ENCODE measurements at regions not wholly inside any gene's neighbourhood (a gene's known extent, or its start where the extent isn't known, plus 50 kb on each side); places are given as distances from the start of the nearest gene placed in this dataset.

- Histone ChIP-seq H3K4me3 (no peak overlapping the region), H3K27me3 (ENCODE audit: low read depth) (no peaks in the 10 kb centered on the region), H3K36me3 (no peaks in the 10 kb centered on the region), H3K9me3 (replicated peaks) (no peaks in the 10 kb centered on the region), H3K27ac (replicated peaks) (no peak overlapping the region), H3K4me1 (no peaks in the 10 kb centered on the region)
- intact Hi-C loops (cut with micrococcal nuclease) = no loop called here
- no peak for DNase-seq
- TF ChIP-seq, protein P1, sequence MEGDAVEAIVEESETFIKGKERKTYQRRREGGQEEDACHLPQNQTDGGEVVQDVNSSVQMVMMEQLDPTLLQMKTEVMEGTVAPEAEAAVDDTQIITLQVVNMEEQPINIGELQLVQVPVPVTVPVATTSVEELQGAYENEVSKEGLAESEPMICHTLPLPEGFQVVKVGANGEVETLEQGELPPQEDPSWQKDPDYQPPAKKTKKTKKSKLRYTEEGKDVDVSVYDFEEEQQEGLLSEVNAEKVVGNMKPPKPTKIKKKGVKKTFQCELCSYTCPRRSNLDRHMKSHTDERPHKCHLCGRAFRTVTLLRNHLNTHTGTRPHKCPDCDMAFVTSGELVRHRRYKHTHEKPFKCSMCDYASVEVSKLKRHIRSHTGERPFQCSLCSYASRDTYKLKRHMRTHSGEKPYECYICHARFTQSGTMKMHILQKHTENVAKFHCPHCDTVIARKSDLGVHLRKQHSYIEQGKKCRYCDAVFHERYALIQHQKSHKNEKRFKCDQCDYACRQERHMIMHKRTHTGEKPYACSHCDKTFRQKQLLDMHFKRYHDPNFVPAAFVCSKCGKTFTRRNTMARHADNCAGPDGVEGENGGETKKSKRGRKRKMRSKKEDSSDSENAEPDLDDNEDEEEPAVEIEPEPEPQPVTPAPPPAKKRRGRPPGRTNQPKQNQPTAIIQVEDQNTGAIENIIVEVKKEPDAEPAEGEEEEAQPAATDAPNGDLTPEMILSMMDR (IDR thresholded peaks at IDR 0.05; ENCODE audit: borderline replicate concordance) = no peak
Measured at GRCh38 chr3:117550766-117551165, 841.2 kb downstream of the TUSC7 start.

GRCh38 chr3:117553461-117553860 is 843.9 kb downstream of the TUSC7 start:
- Histone ChIP-seq H3K27me3 (ENCODE audit: low read depth) (no peaks in the 10 kb centered on the region), H3K27ac (replicated peaks) (no peak overlapping the region), H3K4me1 (no peaks in the 10 kb centered on the region), H3K9me3 (replicated peaks) (no peaks in the 10 kb centered on the region), H3K4me3 (no peak overlapping the region), H3K36me3 (no peaks in the 10 kb centered on the region)
- intact Hi-C loops (cut with micrococcal nuclease) = no loop called here
- no peak for DNase-seq
- TF ChIP-seq, protein P1 (IDR thresholded peaks at IDR 0.05; ENCODE audit: borderline replicate concordance) = no peak

- TF ChIP-seq, protein P1 (IDR thresholded peaks at IDR 0.05; ENCODE audit: borderline replicate concordance) = no peak
Measured at GRCh38 chr3:117556646-117557407, 847.2 kb downstream of the TUSC7 start.

DNA sequence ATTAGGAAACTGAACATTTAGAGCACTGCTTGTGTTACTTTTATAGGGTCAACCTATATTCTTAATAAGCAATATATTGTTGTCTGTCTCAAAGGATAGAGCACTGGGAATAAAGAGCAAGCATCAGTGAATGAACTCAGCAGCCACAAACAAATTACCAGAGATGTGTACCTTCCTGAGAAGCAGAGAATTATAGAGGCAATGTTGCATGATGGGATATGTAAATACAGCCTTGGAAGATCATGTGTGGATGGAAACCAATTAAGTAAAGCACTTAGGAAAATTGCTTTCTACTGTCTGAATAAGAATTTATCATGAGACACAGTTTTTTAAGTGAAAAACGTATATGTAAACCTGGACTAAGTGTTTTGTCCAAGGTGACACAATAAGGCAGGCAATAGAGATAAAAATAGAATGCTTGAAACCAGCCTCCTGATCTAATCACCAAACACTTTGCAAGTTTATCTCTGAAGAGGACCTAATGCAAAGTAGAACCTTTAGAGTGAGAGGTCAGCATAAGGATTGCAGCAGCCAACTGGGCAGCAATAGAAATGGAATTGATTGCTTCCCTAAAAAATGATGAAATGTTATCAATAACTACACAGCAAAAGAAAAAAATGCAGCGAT is 848.0 kb downstream of the TUSC7 start:
- Histone ChIP-seq H3K4me1 (no peaks in the 10 kb centered on the region), H3K36me3 (no peaks in the 10 kb centered on the region), H3K27me3 (ENCODE audit: low read depth) (no peaks in the 10 kb centered on the region), H3K27ac (replicated peaks) (no peak overlapping the region), H3K9me3 (replicated peaks) (peaks cover 4% of the 10 kb centered on the region), H3K4me3 (no peak overlapping the region)
- DNase-seq = no peak
- intact Hi-C loops (cut with micrococcal nuclease) = no loop called here
- TF ChIP-seq, protein P1 (IDR thresholded peaks at IDR 0.05; ENCODE audit: borderline replicate concordance) = no peak

More at GRCh38 chr3:117556646-117557407, 847.2 kb downstream of the TUSC7 start:
- Histone ChIP-seq H3K36me3 (no peaks in the 10 kb centered on the region), H3K4me3 (no peak overlapping the region), H3K27me3 (ENCODE audit: low read depth) (no peaks in the 10 kb centered on the region), H3K27ac (replicated peaks) (no peak overlapping the region), H3K4me1 (no peaks in the 10 kb centered on the region), H3K9me3 (replicated peaks) (peaks cover 4% of the 10 kb centered on the region)
- no peak for DNase-seq
- intact Hi-C loops (cut with micrococcal nuclease) = no loop called here

GRCh38 chr3:117558681-117559080 is 849.1 kb downstream of the TUSC7 start:
- DNase-seq = no peak
- TF ChIP-seq, protein P1 (IDR thresholded peaks at IDR 0.05; ENCODE audit: borderline replicate concordance) = no peak
- Histone ChIP-seq H3K4me3 (no peak overlapping the region), H3K9me3 (replicated peaks) (peaks cover 4% of the 10 kb centered on the region), H3K27ac (replicated peaks) (no peak overlapping the region), H3K36me3 (no peaks in the 10 kb centered on the region), H3K27me3 (ENCODE audit: low read depth) (no peaks in the 10 kb centered on the region), H3K4me1 (no peaks in the 10 kb centered on the region)
- intact Hi-C loops (cut with micrococcal nuclease) = no loop called here
